CD4-positive, alpha-beta T cell treated with Interleukin-2 at 100 ng/mL for 4 hours (primary cell): ENCODE measurements at regions not wholly inside any gene's neighbourhood (a gene's known extent, or its start where the extent isn't known, plus 50 kb on each side); places are given as distances from the start of the nearest gene placed in this dataset.

Experiments used
- DNase-seq: peaks from one replicate; pipeline ENCODE4 v3.0.0-alpha.2; 2020; ENCODE audit warnings: low spot score

GRCh38 chr9:107118863-107119624, 164.0 kb upstream of the RAD23B start:
- DNase-seq: no peak

DNA sequence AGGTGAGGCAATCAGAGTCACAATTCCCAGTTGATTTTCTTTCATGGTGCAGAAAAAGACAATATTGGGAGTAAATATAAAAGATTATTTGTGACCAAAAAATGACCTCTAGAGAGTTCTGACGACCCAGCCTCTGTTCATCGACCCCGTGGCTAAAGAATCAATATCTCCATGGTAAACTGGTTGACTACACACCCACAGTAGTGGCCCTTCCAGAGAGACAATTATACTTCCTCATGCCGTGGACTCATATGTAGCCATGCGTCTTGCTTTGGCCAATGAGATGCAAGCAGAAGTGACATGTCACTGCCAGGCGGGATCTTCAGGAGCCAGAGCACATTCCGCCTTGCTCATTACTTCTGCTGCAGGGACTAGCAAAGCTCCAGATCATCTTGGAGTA, 163.3 kb upstream of the RAD23B start:
- no peak for DNase-seq

GRCh38 chr9:107123389-107123788, 159.7 kb upstream of the RAD23B start:
- DNase-seq: no peak

GRCh38 chr9:107127608-107128007, 155.5 kb upstream of the RAD23B start:
- DNase-seq: no peak

DNA sequence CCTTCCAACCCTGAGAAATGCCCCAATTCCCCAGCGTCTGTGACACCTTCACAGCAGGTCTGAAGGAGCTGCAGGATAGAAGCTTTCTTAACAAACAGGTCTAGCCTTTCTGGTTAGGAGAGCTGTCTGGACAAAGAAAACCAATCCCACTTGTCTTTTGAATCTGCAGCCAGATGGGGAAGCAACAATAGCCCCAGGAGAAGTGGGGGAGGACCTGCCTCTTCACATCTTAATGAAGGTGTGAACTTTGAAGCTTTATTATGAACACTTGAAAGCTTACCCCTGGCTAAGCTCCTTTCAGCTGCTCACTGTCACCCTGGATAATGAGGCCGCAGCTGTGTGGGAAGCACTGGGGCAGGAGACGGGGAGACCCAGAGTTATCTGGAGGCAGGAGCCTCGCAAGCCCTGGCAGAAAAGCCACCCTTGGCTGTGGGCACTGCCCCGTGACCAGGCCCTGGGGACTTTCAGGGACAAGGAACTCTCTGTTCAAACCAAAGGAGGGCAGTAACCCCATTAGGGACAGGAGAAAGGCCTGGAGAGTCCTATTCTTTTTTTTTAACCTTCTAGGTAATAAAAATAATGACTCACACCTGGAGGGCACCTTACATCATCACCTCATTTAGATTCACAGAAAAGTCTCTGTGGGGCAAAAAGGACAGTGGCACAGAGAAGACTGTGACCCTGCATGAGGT, 151.8 kb upstream of the RAD23B start:
- DNase-seq: no peak

- no peak for DNase-seq
These were observed 146.8 kb upstream of the RAD23B start for GRCh38 chr9:107136296-107136695.

GRCh38 chr9:107137495-107138202, 145.4 kb upstream of the RAD23B start:
- peak; percentile 31 for DNase-seq

- DNase-seq: no peak
These were observed 144.7 kb upstream of the RAD23B start for GRCh38 chr9:107138261-107138992.

- no peak for DNase-seq
These were observed 141.1 kb upstream of the RAD23B start for GRCh38 chr9:107141967-107142366.

DNA sequence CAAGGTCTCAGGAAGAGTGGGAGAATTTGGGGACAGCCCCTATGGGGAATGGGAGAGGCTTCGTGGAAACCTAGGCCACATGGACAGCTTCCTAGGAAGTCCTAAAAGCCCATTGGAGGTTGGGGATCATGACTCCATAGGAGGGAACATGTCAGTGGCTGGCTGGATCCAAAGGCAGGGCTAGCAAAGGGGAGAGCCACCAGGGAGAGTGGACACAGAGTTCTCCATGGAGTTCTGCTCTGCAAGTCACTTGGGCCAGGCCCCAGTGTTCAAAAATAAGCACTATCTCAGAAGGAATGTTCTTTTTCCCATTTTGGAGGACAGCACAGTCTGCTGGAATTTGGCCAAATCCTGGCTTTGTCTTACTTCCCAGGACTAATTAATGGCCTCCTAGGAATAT, 140.6 kb upstream of the RAD23B start:
- DNase-seq: no peak

DNA sequence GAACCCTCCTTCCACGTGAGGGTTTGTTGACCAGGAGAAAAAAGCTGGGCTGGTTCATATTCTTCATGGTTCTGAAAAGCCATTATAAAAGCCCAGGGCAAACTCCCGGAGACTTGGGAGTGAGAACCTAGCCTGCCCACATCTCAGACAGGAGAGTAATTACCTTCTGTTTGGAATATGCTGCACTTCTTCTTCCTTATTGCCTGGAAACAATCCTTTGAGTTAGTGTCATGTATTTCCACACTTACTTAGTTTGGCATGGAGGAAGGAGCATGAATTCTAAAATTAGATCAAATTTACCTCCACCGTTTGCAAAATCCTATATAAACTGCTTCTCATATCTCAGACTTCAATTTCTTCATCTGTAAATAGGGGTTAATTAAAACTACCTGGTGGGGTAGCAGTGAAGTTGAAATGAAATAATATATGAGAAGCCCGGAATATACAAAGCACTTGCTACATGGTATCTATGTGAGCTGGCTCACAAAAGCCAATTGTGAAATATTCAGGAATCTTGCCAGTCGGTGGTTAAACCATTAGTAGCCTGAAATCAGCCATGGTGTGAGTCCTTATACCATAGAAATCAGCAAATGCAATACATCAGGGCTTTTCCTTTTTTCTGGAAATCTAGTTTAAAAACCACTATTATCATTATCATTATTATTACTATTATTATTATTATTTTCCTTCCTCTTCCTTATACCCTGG, 140.0 kb upstream of the RAD23B start:
- no peak for DNase-seq

DNA sequence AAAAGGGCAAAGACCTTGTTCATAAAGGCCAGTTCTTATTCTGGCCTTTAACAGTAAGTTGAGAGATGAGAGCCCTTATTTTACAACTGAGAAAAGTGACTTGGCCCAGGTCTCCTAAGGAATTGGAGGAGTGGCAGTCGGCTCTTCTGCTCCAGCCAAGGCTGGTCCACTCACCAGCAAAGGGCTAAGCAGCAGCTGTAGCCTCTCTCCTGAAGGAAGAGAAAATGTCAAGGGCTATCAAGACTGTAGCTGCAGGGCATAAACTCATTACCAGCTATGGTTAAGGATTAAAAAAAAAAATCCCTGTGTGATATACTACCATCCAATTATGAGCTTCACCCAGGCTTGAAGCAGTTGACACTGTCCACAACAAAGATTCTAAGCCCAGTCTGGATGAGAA, 138.6 kb upstream of the RAD23B start:
- no peak for DNase-seq

GRCh38 chr9:107147134-107147533, 135.9 kb upstream of the RAD23B start:
- DNase-seq: no peak

DNA sequence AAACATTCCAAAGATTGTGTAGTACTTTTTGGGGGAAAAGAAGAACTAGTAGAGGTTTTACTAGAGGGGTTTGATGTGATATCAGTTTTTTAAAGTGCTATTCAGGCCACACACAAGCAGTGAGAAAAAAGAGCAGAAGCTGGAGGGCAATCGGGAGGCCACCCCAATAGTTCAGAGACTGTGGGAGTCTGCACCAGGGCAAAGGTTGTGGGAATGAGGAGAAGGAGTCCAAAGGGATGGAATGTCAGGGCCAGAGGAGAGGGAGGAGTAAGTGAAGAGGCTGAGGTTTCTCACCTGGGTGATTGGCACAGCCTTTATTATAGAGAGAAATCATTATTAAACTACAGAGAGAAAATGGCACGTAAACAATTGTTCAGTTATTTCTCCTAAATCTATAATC, 134.9 kb upstream of the RAD23B start:
- no peak for DNase-seq

DNA sequence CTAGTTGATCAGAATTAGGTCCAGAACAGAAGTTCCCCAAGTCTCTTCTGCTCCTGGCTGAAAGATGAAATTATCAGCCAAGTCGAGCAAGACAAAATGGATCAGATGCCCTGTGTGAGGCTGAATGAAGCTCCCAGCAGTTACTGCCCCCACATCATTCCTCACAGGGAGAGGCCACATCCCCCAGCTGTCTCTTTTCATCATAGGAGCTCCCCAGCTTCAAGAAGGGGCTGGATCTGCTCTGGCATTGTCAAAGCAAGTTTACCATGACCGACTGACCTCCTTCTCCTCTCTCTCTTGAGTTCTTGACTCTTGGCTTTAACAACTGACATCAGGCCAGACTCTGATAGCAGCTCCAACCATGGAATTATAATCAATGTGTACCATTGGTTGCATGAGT, 133.3 kb upstream of the RAD23B start:
- no peak for DNase-seq

GRCh38 chr9:107153336-107153735, 129.7 kb upstream of the RAD23B start:
- no peak for DNase-seq

DNA sequence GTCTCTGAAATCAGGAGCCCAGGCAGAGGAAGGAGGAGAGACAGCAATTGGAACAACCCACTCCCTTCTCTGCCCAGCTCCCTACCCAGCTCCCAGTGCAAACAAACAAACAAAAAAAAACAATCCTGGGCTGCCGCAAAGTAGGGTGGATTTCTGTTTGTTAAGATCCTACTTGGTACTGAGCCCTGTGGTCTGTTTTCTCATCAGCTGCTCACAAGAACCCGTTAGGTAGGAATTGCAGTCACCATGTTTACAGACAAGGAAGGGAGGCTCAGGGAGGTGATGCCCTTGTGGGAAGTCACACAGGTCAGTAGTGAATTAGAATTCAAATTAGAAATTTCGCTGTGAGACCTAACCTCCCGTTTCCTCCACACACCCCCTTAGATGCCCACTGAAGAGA, 128.8 kb upstream of the RAD23B start:
- no peak for DNase-seq

- no peak for DNase-seq
These were observed 128.3 kb upstream of the RAD23B start for GRCh38 chr9:107154766-107155165.

- no peak for DNase-seq
These were observed 127.7 kb upstream of the RAD23B start for GRCh38 chr9:107155244-107155817.

- DNase-seq: no peak
These were observed 124.8 kb upstream of the RAD23B start for GRCh38 chr9:107158321-107158720.

DNA sequence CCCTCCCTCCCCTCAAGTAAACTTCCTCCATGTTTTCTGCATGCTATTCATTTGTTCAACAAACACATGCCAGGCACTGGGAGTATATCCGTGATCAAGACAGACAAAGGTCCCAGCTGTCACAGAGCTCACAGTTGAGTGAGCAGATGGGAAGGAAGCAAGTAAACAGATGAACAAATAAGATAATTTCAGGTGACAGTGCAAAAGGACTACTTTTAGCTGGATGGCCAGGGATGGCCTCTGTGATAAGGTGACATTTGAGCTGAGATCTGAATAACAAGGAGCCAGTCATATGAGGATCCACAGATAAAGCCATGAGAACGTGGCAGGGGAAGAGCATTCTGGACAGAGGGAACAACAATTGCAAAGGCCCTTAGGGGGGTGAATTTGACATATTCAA, 121.7 kb upstream of the RAD23B start:
- DNase-seq: no peak
